Loucy (cell line): ENCODE measurements at regions not wholly inside any gene's neighbourhood (a gene's known extent, or its start where the extent isn't known, plus 50 kb on each side); places are given as distances from the start of the nearest gene placed in this dataset.

Experiments used
- H2AFZ ChIP-seq: fragments of 200-600 bp; sonication (generic); 2 replicates; pipeline ENCODE4 v1.6.0; 2016; ENCODE audit warnings: antibody characterized with exemption, mild to moderate bottlenecking, low read length, moderate library complexity
- H3F3A ChIP-seq: fragments of 200-600 bp; 2 replicates; pipeline ENCODE4 v1.6.0; 2016; ENCODE audit warnings: antibody characterized with exemption, low read depth, mild to moderate bottlenecking
- H3K27me3 ChIP-seq: fragments of 200-600 bp; sonication (generic); 2 replicates; pipeline ENCODE4 v1.6.1; 2014; ENCODE audit warnings: low read length, mild to moderate bottlenecking; ENCODE audit not compliant: insufficient read depth, poor library complexity, severe bottlenecking
- H3K36me3 ChIP-seq: fragments of 200-600 bp; sonication (generic); 2 replicates; pipeline ENCODE4 v1.6.1; 2016; ENCODE audit warnings: low read length; ENCODE audit not compliant: insufficient read depth
- H3K4me1 ChIP-seq: fragments of 200-600 bp; sonication (generic); 2 replicates; pipeline ENCODE4 v1.5.1; 2014; ENCODE audit warnings: low read length, mild to moderate bottlenecking; ENCODE audit not compliant: insufficient read depth, poor library complexity, severe bottlenecking
- H3K4me2 ChIP-seq: fragments of 200-600 bp; sonication (generic); 2 replicates; pipeline ENCODE4 v1.6.0; 2014; ENCODE audit warnings: antibody characterized with exemption, low read length, low read depth, mild to moderate bottlenecking; ENCODE audit not compliant: poor library complexity, severe bottlenecking
- H3K4me3 ChIP-seq: fragments of 200-600 bp; sonication (generic); 2 replicates; pipeline ENCODE4 v1.5.1; 2014; ENCODE audit warnings: low read length, mild to moderate bottlenecking, mixed read lengths; ENCODE audit not compliant: poor library complexity, severe bottlenecking
- H3K79me2 ChIP-seq: fragments of 200-600 bp; sonication (generic); 2 replicates; pipeline ENCODE4 v1.6.1; 2014; ENCODE audit warnings: low read length; ENCODE audit not compliant: insufficient read depth
- H3K9ac ChIP-seq: fragments of 200-600 bp; sonication (generic); 2 replicates; pipeline ENCODE4 v1.6.0; 2014; ENCODE audit warnings: mild to moderate bottlenecking, low read depth, low read length, moderate library complexity; ENCODE audit not compliant: poor library complexity, severe bottlenecking
- H3K9me2 ChIP-seq: fragments of 200-600 bp; sonication (generic); replicated peaks from 2 replicates; pipeline ENCODE4 v1.6.1; 2016; ENCODE audit warnings: low read depth, low read length, mixed read lengths
- H3K9me3 ChIP-seq: fragments of 200-600 bp; sonication (generic); 2 replicates; pipeline ENCODE4 v1.6.1; 2014; ENCODE audit warnings: mild to moderate bottlenecking, antibody characterized with exemption, low read length, low read depth; ENCODE audit not compliant: insufficient read depth
- H4K20me1 ChIP-seq: fragments of 200-600 bp; sonication (generic); 2 replicates; pipeline ENCODE4 v1.6.0; 2014; ENCODE audit warnings: antibody characterized with exemption, low read length, mild to moderate bottlenecking; ENCODE audit not compliant: insufficient read depth, poor library complexity, severe bottlenecking
- EZH2phosphoT487 ChIP-seq: fragments of 200-600 bp; IDR thresholded peaks from 2 replicates; pipeline ENCODE4 v1.6.1; 2018; ENCODE audit warnings: antibody characterized with exemption, mild to moderate bottlenecking, moderate library complexity, borderline replicate concordance
- TF ChIP-seq, protein P1 (sequence below): fragments of 200-600 bp; sonication (generic); conservative IDR thresholded peaks from 2 replicates; pipeline ENCODE4 v1.5.1; 2014; ENCODE audit warnings: mild to moderate bottlenecking, antibody characterized with exemption, low read length

DNA sequence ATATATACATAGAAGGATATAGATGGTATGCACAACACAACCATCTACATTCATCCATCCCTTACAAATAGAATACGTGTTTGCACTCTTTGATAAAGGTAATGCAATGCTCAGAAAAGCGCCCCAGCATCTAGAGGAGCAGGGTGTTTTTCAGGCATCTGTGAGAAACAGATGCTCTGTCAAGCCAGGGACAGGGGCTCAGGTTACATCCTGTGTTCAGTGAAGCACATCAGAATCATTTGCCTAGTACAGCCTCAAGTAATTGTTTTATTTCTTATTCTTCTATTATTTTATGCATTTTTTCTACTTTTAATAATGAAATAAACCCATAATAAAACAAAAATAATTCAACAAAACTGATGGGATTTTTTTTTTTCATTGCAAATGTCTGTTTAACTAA, 50.5 kb upstream of the HIF1A start:
- Histone ChIP-seq H4K20me1 (no peaks in the 10 kb centered on the region), H3K9me2 (no peaks in the 10 kb centered on the region), H3F3A (no peaks in the 10 kb centered on the region), H3K79me2 (no peaks in the 10 kb centered on the region), H3K4me3 (no peak overlapping the region), H3K9ac (no peak overlapping the region), H2AFZ (no peak overlapping the region), H3K9me3 (no peaks in the 10 kb centered on the region), H3K4me1 (peaks cover 20% of the 10 kb centered on the region), H3K27me3 (no peaks in the 10 kb centered on the region), H3K4me2 (no peak overlapping the region), H3K36me3 (no peaks in the 10 kb centered on the region)
- TF ChIP-seq EZH2phosphoT487 = no peak
- TF ChIP-seq, protein P1, sequence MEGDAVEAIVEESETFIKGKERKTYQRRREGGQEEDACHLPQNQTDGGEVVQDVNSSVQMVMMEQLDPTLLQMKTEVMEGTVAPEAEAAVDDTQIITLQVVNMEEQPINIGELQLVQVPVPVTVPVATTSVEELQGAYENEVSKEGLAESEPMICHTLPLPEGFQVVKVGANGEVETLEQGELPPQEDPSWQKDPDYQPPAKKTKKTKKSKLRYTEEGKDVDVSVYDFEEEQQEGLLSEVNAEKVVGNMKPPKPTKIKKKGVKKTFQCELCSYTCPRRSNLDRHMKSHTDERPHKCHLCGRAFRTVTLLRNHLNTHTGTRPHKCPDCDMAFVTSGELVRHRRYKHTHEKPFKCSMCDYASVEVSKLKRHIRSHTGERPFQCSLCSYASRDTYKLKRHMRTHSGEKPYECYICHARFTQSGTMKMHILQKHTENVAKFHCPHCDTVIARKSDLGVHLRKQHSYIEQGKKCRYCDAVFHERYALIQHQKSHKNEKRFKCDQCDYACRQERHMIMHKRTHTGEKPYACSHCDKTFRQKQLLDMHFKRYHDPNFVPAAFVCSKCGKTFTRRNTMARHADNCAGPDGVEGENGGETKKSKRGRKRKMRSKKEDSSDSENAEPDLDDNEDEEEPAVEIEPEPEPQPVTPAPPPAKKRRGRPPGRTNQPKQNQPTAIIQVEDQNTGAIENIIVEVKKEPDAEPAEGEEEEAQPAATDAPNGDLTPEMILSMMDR = no peak

DNA sequence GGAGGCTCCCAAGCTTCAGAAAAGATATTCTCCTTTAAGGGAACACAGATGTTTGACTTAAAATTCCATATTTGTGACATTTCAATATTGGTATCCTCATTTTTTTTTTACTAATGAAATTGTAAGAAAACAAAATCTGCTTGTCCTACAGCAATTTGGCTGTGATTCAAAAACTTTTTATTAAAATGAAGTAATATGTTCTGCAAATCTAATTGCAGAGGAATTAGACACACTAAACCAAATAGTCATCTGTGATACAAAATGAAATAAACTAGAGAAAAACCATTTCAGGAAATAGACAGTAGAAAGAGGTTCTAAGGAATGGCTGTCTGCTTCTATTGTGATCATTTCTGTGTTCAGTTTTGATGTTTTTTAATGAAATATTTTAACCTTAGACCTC, 50.1 kb upstream of the HIF1A start:
- Histone ChIP-seq H2AFZ (no peak overlapping the region), H3K36me3 (no peaks in the 10 kb centered on the region), H3K4me3 (no peak overlapping the region), H4K20me1 (no peaks in the 10 kb centered on the region), H3K27me3 (no peaks in the 10 kb centered on the region), H3K4me2 (no peak overlapping the region), H3K9me2 (no peaks in the 10 kb centered on the region), H3K9ac (no peak overlapping the region), H3K4me1 (peaks cover 16% of the 10 kb centered on the region), H3K79me2 (no peaks in the 10 kb centered on the region), H3K9me3 (no peaks in the 10 kb centered on the region), H3F3A (no peaks in the 10 kb centered on the region)
- TF ChIP-seq, protein P1 = no peak
- no peak for TF ChIP-seq EZH2phosphoT487
